B cell (primary cell): ENCODE measurements at regions not wholly inside any gene's neighbourhood (a gene's known extent, or its start where the extent isn't known, plus 50 kb on each side); places are given as distances from the start of the nearest gene placed in this dataset.

Source experiments
- EZH2 ChIP-seq: IDR thresholded peaks from 2 replicates; pipeline ENCODE4 v1.6.1; 2012; ENCODE audit warnings: borderline replicate concordance, low read depth, mild to moderate bottlenecking, moderate library complexity, low read length; ENCODE audit not compliant: insufficient read depth, poor library complexity, severe bottlenecking
- TF ChIP-seq, protein P1 (sequence below): fragments of 200-600 bp; IDR thresholded peaks from one replicate; pipeline ENCODE4 v1.8.0; 2022; ENCODE audit warnings: antibody characterized with exemption, mild to moderate bottlenecking

- TF ChIP-seq, protein P1, sequence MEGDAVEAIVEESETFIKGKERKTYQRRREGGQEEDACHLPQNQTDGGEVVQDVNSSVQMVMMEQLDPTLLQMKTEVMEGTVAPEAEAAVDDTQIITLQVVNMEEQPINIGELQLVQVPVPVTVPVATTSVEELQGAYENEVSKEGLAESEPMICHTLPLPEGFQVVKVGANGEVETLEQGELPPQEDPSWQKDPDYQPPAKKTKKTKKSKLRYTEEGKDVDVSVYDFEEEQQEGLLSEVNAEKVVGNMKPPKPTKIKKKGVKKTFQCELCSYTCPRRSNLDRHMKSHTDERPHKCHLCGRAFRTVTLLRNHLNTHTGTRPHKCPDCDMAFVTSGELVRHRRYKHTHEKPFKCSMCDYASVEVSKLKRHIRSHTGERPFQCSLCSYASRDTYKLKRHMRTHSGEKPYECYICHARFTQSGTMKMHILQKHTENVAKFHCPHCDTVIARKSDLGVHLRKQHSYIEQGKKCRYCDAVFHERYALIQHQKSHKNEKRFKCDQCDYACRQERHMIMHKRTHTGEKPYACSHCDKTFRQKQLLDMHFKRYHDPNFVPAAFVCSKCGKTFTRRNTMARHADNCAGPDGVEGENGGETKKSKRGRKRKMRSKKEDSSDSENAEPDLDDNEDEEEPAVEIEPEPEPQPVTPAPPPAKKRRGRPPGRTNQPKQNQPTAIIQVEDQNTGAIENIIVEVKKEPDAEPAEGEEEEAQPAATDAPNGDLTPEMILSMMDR: no peak
- no peak for TF ChIP-seq EZH2
Measured at GRCh38 chr13:89916551-89916950, 1430.9 kb upstream of the MIR17HG start.
